Ovary (tissue), 3 donors: ENCODE measurements at regions not wholly inside any gene's neighbourhood (a gene's known extent, or its start where the extent isn't known, plus 50 kb on each side); places are given as distances from the start of the nearest gene placed in this dataset.

ENCODE experiments used
- CTCF ChIP-seq, 3 donors: fragments of 450-650 bp in 2 of 3; fragments of 200-600 bp in 1 of 3; IDR thresholded peaks; one replicate each; pipeline versions ENCODE4 v1.5.1 to v1.8.0; 2016 to 2022; ENCODE audit warnings: antibody characterized with exemption in 3 of 3, mild to moderate bottlenecking in 1 of 3
- POLR2A ChIP-seq: fragments of 450-650 bp; IDR thresholded peaks from one replicate; pipeline ENCODE4 v1.6.1; 2017; ENCODE audit warnings: antibody characterized with exemption, mild to moderate bottlenecking, moderate library complexity
- donor health status: DM: no; HTN: no; CAD: no.

GRCh38 chr6:141550471-141550870 is 582.3 kb upstream of the GJE1 start:
- TF ChIP-seq CTCF (IDR thresholded peaks at IDR 0.05) (no peak), POLR2A (no peak)
